Panc1 (cell line): ENCODE measurements at regions not wholly inside any gene's neighbourhood (a gene's known extent, or its start where the extent isn't known, plus 50 kb on each side); places are given as distances from the start of the nearest gene placed in this dataset.

ENCODE experiments used
- ATAC-seq: fragments of 200-7000 bp; cut with Tn5 transposase; 2 replicates; pipeline ENCODE4 v1.9.1; 2020; ENCODE audit warnings: mild to moderate bottlenecking, moderate library complexity
- BruUV-seq: library from RNA; stranded (reverse); fragments of 400-500 nt; replicated peaks from 2 replicates; lab custom pipeline; 2021; lab: Mats Ljungman, UMichigan
- CTCF ChIA-PET: fragments of 300-600 bp; sonication (Branson Sonifier 250); formaldehyde crosslinking; loops from one replicate; lab custom pipeline; 2022; ENCODE audit warnings: antibody characterized with exemption; lab: Charles Lee
- POLR2A ChIA-PET: fragments of 300-600 bp; sonication (Branson Sonifier 250); formaldehyde crosslinking; loops from one replicate; lab custom pipeline; 2022; ENCODE audit warnings: antibody characterized with exemption; lab: Charles Lee
- DNase-seq: peaks from one replicate; pipeline ENCODE4 v3.0.0-alpha.2; 2010; ENCODE audit warnings: low read depth, low spot score
- H3K27ac ChIP-seq: 2 replicates; pipeline ENCODE4 v1.5.1; 2011; ENCODE audit warnings: mild to moderate bottlenecking, low read length, inconsistent platforms
- H3K27me3 ChIP-seq: fragments of 200-500 bp; sonication (Bioruptor generic); 2 replicates; pipeline ENCODE4 v1.6.0; 2014; ENCODE audit warnings: low read length, inconsistent platforms; ENCODE audit not compliant: control insufficient read depth, insufficient read depth
- H3K36me3 ChIP-seq: fragments of 200-500 bp; sonication (Bioruptor generic); 2 replicates; pipeline ENCODE4 v1.5.1; 2014; ENCODE audit warnings: inconsistent platforms, mild to moderate bottlenecking, low read length, moderate library complexity; ENCODE audit not compliant: control insufficient read depth, insufficient read depth
- H3K4me1 ChIP-seq: 2 replicates; pipeline ENCODE4 v1.5.1; 2011; ENCODE audit warnings: inconsistent platforms, mild to moderate bottlenecking, low read length, moderate library complexity; ENCODE audit not compliant: control insufficient read depth, insufficient read depth
- H3K4me3 ChIP-seq, 2 experiments: 2 replicates each; pipeline ENCODE4 v1.5.1; 2011 to 2012; ENCODE audit warnings: low read depth in 2 of 2, low read length in 2 of 2, mild to moderate bottlenecking in 2 of 2, inconsistent platforms in 1 of 2, moderate library complexity in 1 of 2
- H3K9me3 ChIP-seq: fragments of 200-500 bp; sonication (Bioruptor generic); 2 replicates; pipeline ENCODE4 v1.5.1; 2014; ENCODE audit warnings: low read depth, mild to moderate bottlenecking, inconsistent platforms, low read length, moderate library complexity; ENCODE audit not compliant: control insufficient read depth, insufficient read depth
- CTCF ChIP-seq: fragments of 450-650 bp; IDR thresholded peaks from 2 replicates; pipeline ENCODE4 v1.5.1; 2017; ENCODE audit warnings: mild to moderate bottlenecking
- POLR2AphosphoS5 ChIP-seq: IDR thresholded peaks from 2 replicates; pipeline ENCODE4 v1.6.1; 2012; ENCODE audit warnings: mild to moderate bottlenecking, low read depth, low read length, moderate library complexity
- REST ChIP-seq, 2 experiments: IDR thresholded peaks; 2 replicates each; pipeline ENCODE4 v1.6.1; 2011 to 2012; ENCODE audit warnings: low read depth in 2 of 2, control low read depth in 1 of 2, low read length in 1 of 2, mild to moderate bottlenecking in 1 of 2, moderate library complexity in 1 of 2; ENCODE audit not compliant: insufficient read depth in 1 of 2
- SIN3A ChIP-seq: IDR thresholded peaks from 2 replicates; pipeline ENCODE4 v1.6.1; 2012; ENCODE audit warnings: low read depth, mild to moderate bottlenecking, low read length, moderate library complexity, borderline replicate concordance; ENCODE audit not compliant: insufficient read depth
- TCF7L2 ChIP-seq: IDR thresholded peaks from 2 replicates; pipeline ENCODE4 v1.6.1; 2011; ENCODE audit warnings: mild to moderate bottlenecking, low read depth, low read length, inconsistent platforms
- in situ Hi-C: cut with HindIII; loops from 2 replicates; pipeline ENCODE4 v1.10.0; 2016; ENCODE audit warnings: low sequenced_read_pairs, low pct_unique_long_range_greater_than_20kb
- intact Hi-C: fragments of 100-400 bp; cut with micrococcal nuclease; formaldehyde crosslinking; loops from one replicate; pipeline ENCODE4 v1.10.0; 2022; ENCODE audit not compliant: unreplicated experiment

- TF ChIP-seq REST (IDR thresholded peaks at IDR 0.05; ENCODE audit: insufficient read depth in 1 of 2, low read depth in 2 of 2, low read length in 1 of 2), result no peak
- TF ChIP-seq CTCF, result no peak
- TF ChIP-seq POLR2AphosphoS5, result no peak
- no peak for TF ChIP-seq SIN3A
- no peak for TF ChIP-seq TCF7L2
- Histone ChIP-seq H3K9me3 (no peaks in the 10 kb centered on the region), H3K27ac (no peak overlapping the region), H3K4me1 (no peaks in the 10 kb centered on the region), H3K36me3 (no peaks in the 10 kb centered on the region), H3K27me3 (no peaks in the 10 kb centered on the region), H3K4me3 (no peak overlapping the region)
- no TSS peak for BruUV-seq
- intact Hi-C loops, result no loop called here
- no peak for ATAC-seq
- POLR2A ChIA-PET, result no interaction called here
- DNase-seq, result no peak
- in situ Hi-C loops, result no loop called here
- CTCF ChIA-PET, result no interaction called here
Observed at GRCh38 chrX:42697544-42697943, 80.4 kb downstream of the PPP1R2C start.

GRCh38 chrX:42696536-42697124 is 81.3 kb downstream of the PPP1R2C start:
- Histone ChIP-seq H3K27ac (no peak overlapping the region), H3K9me3 (no peaks in the 10 kb centered on the region), H3K36me3 (no peaks in the 10 kb centered on the region), H3K4me1 (no peaks in the 10 kb centered on the region), H3K4me3 (no peak overlapping the region), H3K27me3 (no peaks in the 10 kb centered on the region)
- intact Hi-C loops (no loop called here), in situ Hi-C loops (no loop called here)
- TF ChIP-seq TCF7L2 (no peak), POLR2AphosphoS5 (no peak), REST (IDR thresholded peaks at IDR 0.05; ENCODE audit: insufficient read depth in 1 of 2, low read depth in 2 of 2, low read length in 1 of 2) (no peak), SIN3A (no peak), CTCF (no peak)
- CTCF ChIA-PET, result no interaction called here
- ATAC-seq (no peak), DNase-seq (no peak)
- no TSS peak for BruUV-seq
- POLR2A ChIA-PET, result no interaction called here
